ENCODE measurements at regions not wholly inside any gene's neighbourhood (a gene's known extent, or its start where the extent isn't known, plus 50 kb on each side); places are given as distances from the start of the nearest gene placed in this dataset.

- Histone ChIP-seq H3K4me3 (no peak overlapping the region), H3K4me1 (ENCODE audit: low read depth) (no peaks in the 10 kb centered on the region), H3K9me3 (no peaks in the 10 kb centered on the region), H3K36me3 (ENCODE audit: low read depth) (no peaks in the 10 kb centered on the region)
- intact Hi-C loops (cut with DNase I, micrococcal nuclease), result no loop called here
- ATAC-seq (no peak), DNase-seq (no peak)
- no peak for TF ChIP-seq CTCF (IDR thresholded peaks at IDR 0.05)
Observed at GRCh38 chr15:92304223-92304975, 89.3 kb upstream of the ST8SIA2 start.

DNA sequence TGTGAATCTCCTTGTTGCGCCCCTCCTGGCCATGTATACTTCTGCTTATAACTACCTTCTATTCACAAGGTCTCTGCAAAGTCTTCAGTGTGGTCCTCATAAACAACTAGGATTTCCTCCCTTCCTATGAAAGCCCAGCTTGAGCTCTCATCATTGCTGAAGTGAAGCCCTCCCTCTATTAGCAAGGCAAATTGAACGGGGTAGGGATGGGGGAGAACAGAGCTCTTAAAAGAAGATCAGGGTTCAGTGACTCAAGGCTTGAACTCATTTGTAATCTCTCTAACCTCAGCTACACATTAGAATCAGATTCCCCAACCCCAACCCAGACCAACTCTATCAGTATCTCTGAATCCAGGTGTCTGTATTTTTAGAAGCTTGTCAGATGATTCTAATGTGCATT lies 88.3 kb upstream of the ST8SIA2 start:
- TF ChIP-seq CTCF (IDR thresholded peaks at IDR 0.05), result no peak
- Histone ChIP-seq H3K36me3 (ENCODE audit: low read depth) (no peaks in the 10 kb centered on the region), H3K4me1 (ENCODE audit: low read depth) (no peaks in the 10 kb centered on the region), H3K4me3 (no peak overlapping the region), H3K9me3 (no peaks in the 10 kb centered on the region)
- no peak for DNase-seq
- intact Hi-C loops (cut with DNase I, micrococcal nuclease), result no loop called here
- no peak for ATAC-seq

- no peaks in the 10 kb centered on the region for H3K9me3 ChIP-seq
- no peaks in the 10 kb centered on the region for H3K36me3 ChIP-seq (ENCODE audit: low read depth)
- no peak for DNase-seq
- intact Hi-C loops (cut with DNase I, micrococcal nuclease), result no loop called here
- no peak overlapping the region for H3K4me3 ChIP-seq
- no peak for TF ChIP-seq CTCF (IDR thresholded peaks at IDR 0.05)
- H3K4me1 ChIP-seq (ENCODE audit: low read depth), result no peaks in the 10 kb centered on the region
- no peak for ATAC-seq
Observed at GRCh38 chr15:92306663-92307062, 87.0 kb upstream of the ST8SIA2 start.

GRCh38 chr15:92315144-92315543 lies 78.5 kb upstream of the ST8SIA2 start:
- Histone ChIP-seq H3K4me3 (no peak overlapping the region), H3K9me3 (no peaks in the 10 kb centered on the region), H3K36me3 (ENCODE audit: low read depth) (no peaks in the 10 kb centered on the region), H3K4me1 (ENCODE audit: low read depth) (no peaks in the 10 kb centered on the region)
- TF ChIP-seq CTCF (IDR thresholded peaks at IDR 0.05), result no peak
- DNase-seq, result no peak
- intact Hi-C loops (cut with DNase I, micrococcal nuclease), result no loop called here
- ATAC-seq, result no peak

DNA sequence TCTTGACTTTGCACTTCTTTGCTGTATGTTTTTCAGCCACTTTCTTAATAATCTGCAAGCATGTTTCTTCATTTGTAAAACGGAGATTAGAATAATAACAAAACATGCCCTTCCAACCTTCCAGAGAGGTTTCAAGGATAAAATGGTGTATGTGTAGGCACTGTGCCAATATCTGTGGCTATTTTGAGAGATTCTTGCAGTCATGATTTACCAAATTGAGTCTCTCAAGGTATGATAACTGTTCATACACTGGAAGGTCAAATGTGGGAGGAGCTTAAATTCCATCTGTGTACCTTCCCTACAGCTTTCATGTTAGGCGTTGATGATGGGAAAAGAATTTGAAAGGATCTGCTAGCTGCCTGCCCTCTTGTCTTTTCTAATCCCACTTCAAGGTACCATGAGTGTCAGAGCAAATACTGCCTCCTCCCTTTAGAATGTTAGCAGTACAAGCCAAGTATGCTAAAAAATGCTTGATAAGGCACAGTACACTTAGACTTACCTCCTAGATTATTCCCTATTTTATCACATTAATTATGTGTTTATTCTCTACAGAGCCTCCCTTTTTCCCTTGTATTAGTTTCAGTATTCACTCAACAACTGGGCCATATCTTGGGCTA lies 78.0 kb upstream of the ST8SIA2 start:
- TF ChIP-seq CTCF (IDR thresholded peaks at IDR 0.05), result no peak
- intact Hi-C loops (cut with DNase I, micrococcal nuclease), result no loop called here
- DNase-seq (no peak), ATAC-seq (no peak)
- H3K9me3 ChIP-seq, result no peaks in the 10 kb centered on the region
- no peaks in the 10 kb centered on the region for H3K4me1 ChIP-seq (ENCODE audit: low read depth)
- no peak overlapping the region for H3K4me3 ChIP-seq
- no peaks in the 10 kb centered on the region for H3K36me3 ChIP-seq (ENCODE audit: low read depth)

Measured in mucosa of descending colon (tissue), 3 donors.